T-helper 1 cell treated with Interleukin-12 subunit alpha and Interleukin-12 subunit beta and Interleukin-4 antibody, amounts not matched to agents 30 μg/mL and 1 μg/mL, for 36 hours (primary cell): ENCODE measurements at regions not wholly inside any gene's neighbourhood (a gene's known extent, or its start where the extent isn't known, plus 50 kb on each side); places are given as distances from the start of the nearest gene placed in this dataset.
"Not testable (repeated sequence)": the region's sequence is repeated elsewhere in the genome, so short reads cannot be mapped to it uniquely, and the experiment has no call there.

Experiments used
- H3K27ac Mint-ChIP-seq: one replicate; pipeline ENCODE4 v1.8.0; 2021; ENCODE audit warnings: mild to moderate bottlenecking, mixed read lengths
- H3K27me3 Mint-ChIP-seq: one replicate; pipeline ENCODE4 v1.8.0; 2021; ENCODE audit warnings: low read depth, mixed read lengths
- H3K36me3 Mint-ChIP-seq: one replicate; pipeline ENCODE4 v1.8.0; 2021; ENCODE audit warnings: low read depth, mixed read lengths
- H3K4me1 Mint-ChIP-seq: one replicate; pipeline ENCODE4 v1.8.0; 2021; ENCODE audit warnings: low read depth, mixed read lengths
- H3K4me3 Mint-ChIP-seq: one replicate; pipeline ENCODE4 v1.8.0; 2021; ENCODE audit warnings: mild to moderate bottlenecking, moderate library complexity, mixed read lengths
- H3K9me3 Mint-ChIP-seq: one replicate; pipeline ENCODE4 v1.8.0; 2021; ENCODE audit warnings: mixed read lengths

- no peaks in the 10 kb centered on the region for H3K36me3 Mint-ChIP-seq
- H3K27ac Mint-ChIP-seq, result no peak overlapping the region
- H3K9me3 Mint-ChIP-seq, result no peaks in the 10 kb centered on the region
- no peaks in the 10 kb centered on the region for H3K27me3 Mint-ChIP-seq
- no peak overlapping the region for H3K4me3 Mint-ChIP-seq
- no peaks in the 10 kb centered on the region for H3K4me1 Mint-ChIP-seq
Observed at GRCh38 chr4:124157396-124158083, 555.0 kb downstream of the ANKRD50 start.

- Mint-ChIP-seq H3K27me3 (no peaks in the 10 kb centered on the region), H3K27ac (no peak overlapping the region), H3K4me3 (no peak overlapping the region), H3K36me3 (no peaks in the 10 kb centered on the region), H3K4me1 (no peaks in the 10 kb centered on the region), H3K9me3 (no peaks in the 10 kb centered on the region)
Observed at GRCh38 chr4:124163401-124163800, 549.1 kb downstream of the ANKRD50 start.

- no peaks in the 10 kb centered on the region for H3K4me1 Mint-ChIP-seq
- no peaks in the 10 kb centered on the region for H3K36me3 Mint-ChIP-seq
- no peaks in the 10 kb centered on the region for H3K9me3 Mint-ChIP-seq
- H3K27me3 Mint-ChIP-seq, result no peaks in the 10 kb centered on the region
- no peak overlapping the region for H3K4me3 Mint-ChIP-seq
- H3K27ac Mint-ChIP-seq, result no peak overlapping the region
Observed at GRCh38 chr4:124167602-124168001, 544.9 kb downstream of the ANKRD50 start.

- not testable (repeated sequence) for H3K27ac Mint-ChIP-seq, H3K27me3 Mint-ChIP-seq, H3K4me1 Mint-ChIP-seq, H3K9me3 Mint-ChIP-seq, H3K36me3 Mint-ChIP-seq, H3K4me3 Mint-ChIP-seq
Observed at GRCh38 chr4:124169524-124169923, 543.0 kb downstream of the ANKRD50 start.

GRCh38 chr4:124173912-124174311, 538.6 kb downstream of the ANKRD50 start:
- H3K27ac Mint-ChIP-seq, result no peak overlapping the region
- no peaks in the 10 kb centered on the region for H3K9me3 Mint-ChIP-seq
- no peaks in the 10 kb centered on the region for H3K27me3 Mint-ChIP-seq
- no peaks in the 10 kb centered on the region for H3K4me1 Mint-ChIP-seq
- H3K36me3 Mint-ChIP-seq, result no peaks in the 10 kb centered on the region
- no peak overlapping the region for H3K4me3 Mint-ChIP-seq

- Mint-ChIP-seq H3K4me1 (no peaks in the 10 kb centered on the region), H3K36me3 (no peaks in the 10 kb centered on the region), H3K4me3 (no peak overlapping the region), H3K27me3 (no peaks in the 10 kb centered on the region), H3K9me3 (no peaks in the 10 kb centered on the region), H3K27ac (no peak overlapping the region)
Observed at GRCh38 chr4:124177647-124178425, 534.7 kb downstream of the ANKRD50 start.

- H3K4me1 Mint-ChIP-seq, result no peaks in the 10 kb centered on the region
- no peaks in the 10 kb centered on the region for H3K9me3 Mint-ChIP-seq
- H3K27me3 Mint-ChIP-seq, result no peaks in the 10 kb centered on the region
- H3K4me3 Mint-ChIP-seq, result no peak overlapping the region
- H3K36me3 Mint-ChIP-seq, result no peaks in the 10 kb centered on the region
- H3K27ac Mint-ChIP-seq, result no peak overlapping the region
Observed at GRCh38 chr4:124178449-124179021, 534.0 kb downstream of the ANKRD50 start.

GRCh38 chr4:124179506-124180186, 532.9 kb downstream of the ANKRD50 start:
- Mint-ChIP-seq H3K27me3 (no peaks in the 10 kb centered on the region), H3K36me3 (no peaks in the 10 kb centered on the region), H3K9me3 (no peaks in the 10 kb centered on the region), H3K4me3 (no peak overlapping the region), H3K4me1 (no peaks in the 10 kb centered on the region), H3K27ac (no peak overlapping the region)

GRCh38 chr4:124181039-124181438, 531.5 kb downstream of the ANKRD50 start:
- Mint-ChIP-seq H3K36me3 (no peaks in the 10 kb centered on the region), H3K27me3 (no peaks in the 10 kb centered on the region), H3K27ac (no peak overlapping the region), H3K4me1 (no peaks in the 10 kb centered on the region), H3K9me3 (no peaks in the 10 kb centered on the region), H3K4me3 (no peak overlapping the region)

- Mint-ChIP-seq H3K9me3 (no peaks in the 10 kb centered on the region), H3K36me3 (no peaks in the 10 kb centered on the region), H3K27me3 (no peaks in the 10 kb centered on the region), H3K4me1 (no peaks in the 10 kb centered on the region), H3K4me3 (no peak overlapping the region), H3K27ac (no peak overlapping the region)
Observed at GRCh38 chr4:124183231-124183630, 529.3 kb downstream of the ANKRD50 start.

GRCh38 chr4:124183926-124184325, 528.6 kb downstream of the ANKRD50 start:
- no peaks in the 10 kb centered on the region for H3K27me3 Mint-ChIP-seq
- H3K36me3 Mint-ChIP-seq, result no peaks in the 10 kb centered on the region
- no peak overlapping the region for H3K27ac Mint-ChIP-seq
- no peak overlapping the region for H3K4me3 Mint-ChIP-seq
- no peaks in the 10 kb centered on the region for H3K4me1 Mint-ChIP-seq
- H3K9me3 Mint-ChIP-seq, result no peaks in the 10 kb centered on the region

GRCh38 chr4:124184792-124185191, 527.7 kb downstream of the ANKRD50 start:
- Mint-ChIP-seq H3K4me1 (no peaks in the 10 kb centered on the region), H3K36me3 (no peaks in the 10 kb centered on the region), H3K4me3 (no peak overlapping the region), H3K27ac (no peak overlapping the region), H3K27me3 (no peaks in the 10 kb centered on the region), H3K9me3 (no peaks in the 10 kb centered on the region)

- no peaks in the 10 kb centered on the region for H3K36me3 Mint-ChIP-seq
- no peak overlapping the region for H3K4me3 Mint-ChIP-seq
- no peaks in the 10 kb centered on the region for H3K4me1 Mint-ChIP-seq
- no peaks in the 10 kb centered on the region for H3K27me3 Mint-ChIP-seq
- H3K9me3 Mint-ChIP-seq, result no peaks in the 10 kb centered on the region
- H3K27ac Mint-ChIP-seq, result no peak overlapping the region
Observed at GRCh38 chr4:124188595-124188994, 523.9 kb downstream of the ANKRD50 start.

GRCh38 chr4:124189545-124189944, 523.0 kb downstream of the ANKRD50 start:
- Mint-ChIP-seq H3K4me1 (no peaks in the 10 kb centered on the region), H3K4me3 (no peak overlapping the region), H3K27me3 (no peaks in the 10 kb centered on the region), H3K9me3 (no peaks in the 10 kb centered on the region), H3K36me3 (no peaks in the 10 kb centered on the region), H3K27ac (no peak overlapping the region)

GRCh38 chr4:124191329-124191728, 521.2 kb downstream of the ANKRD50 start:
- no peak overlapping the region for H3K4me3 Mint-ChIP-seq
- no peak overlapping the region for H3K27ac Mint-ChIP-seq
- no peaks in the 10 kb centered on the region for H3K4me1 Mint-ChIP-seq
- no peaks in the 10 kb centered on the region for H3K9me3 Mint-ChIP-seq
- no peaks in the 10 kb centered on the region for H3K27me3 Mint-ChIP-seq
- no peaks in the 10 kb centered on the region for H3K36me3 Mint-ChIP-seq
